HL-60/S4 (cell line): ENCODE measurements at regions not wholly inside any gene's neighbourhood (a gene's known extent, or its start where the extent isn't known, plus 50 kb on each side); places are given as distances from the start of the nearest gene placed in this dataset.

Source experiments
- in situ Hi-C: fragments of 300-500 bp; cut with MboI; formaldehyde crosslinking; loops from 2 replicates; pipeline ENCODE4 v1.14.3; 2022; ENCODE audit warnings: low sequenced_read_pairs

DNA sequence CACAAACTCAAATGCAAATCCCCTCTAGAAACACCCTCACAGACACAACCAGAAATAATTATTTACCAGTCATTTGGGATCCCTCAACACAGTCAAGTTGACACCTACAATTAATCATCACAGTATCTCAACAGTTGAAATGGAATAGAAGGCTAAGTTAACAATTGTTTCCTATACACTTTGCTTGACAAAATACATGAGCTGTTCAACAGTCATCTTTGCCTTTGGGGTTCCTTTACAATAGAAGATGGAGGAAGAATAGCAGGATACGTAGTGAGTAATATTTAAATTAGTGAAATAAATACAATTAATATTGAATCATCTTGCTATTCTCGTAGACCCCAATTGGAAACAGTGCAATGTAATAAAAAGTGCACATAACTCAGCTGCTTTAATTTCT, 487.3 kb upstream of the ADAMTS5 start:
- in situ Hi-C loops = no loop called here

DNA sequence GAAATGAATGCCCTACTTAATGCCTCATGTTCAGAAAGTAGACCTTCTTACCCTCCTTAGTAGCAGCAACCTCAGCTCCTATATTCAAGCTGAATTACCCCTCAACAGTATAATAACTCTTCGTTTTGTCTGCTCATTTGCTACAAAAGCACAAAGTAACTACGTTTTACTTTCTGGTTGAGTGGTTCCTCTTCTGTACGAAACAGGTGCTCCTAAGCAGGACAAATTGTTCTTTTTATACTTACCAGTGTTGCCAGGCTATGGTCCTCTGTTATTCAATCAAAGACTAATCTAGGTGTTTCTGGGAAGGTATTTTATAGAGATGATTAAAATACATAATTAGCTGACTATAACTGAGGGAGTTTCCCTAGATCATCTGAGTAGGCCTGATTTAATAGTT, 484.2 kb upstream of the ADAMTS5 start:
- in situ Hi-C loops = no loop called here

DNA sequence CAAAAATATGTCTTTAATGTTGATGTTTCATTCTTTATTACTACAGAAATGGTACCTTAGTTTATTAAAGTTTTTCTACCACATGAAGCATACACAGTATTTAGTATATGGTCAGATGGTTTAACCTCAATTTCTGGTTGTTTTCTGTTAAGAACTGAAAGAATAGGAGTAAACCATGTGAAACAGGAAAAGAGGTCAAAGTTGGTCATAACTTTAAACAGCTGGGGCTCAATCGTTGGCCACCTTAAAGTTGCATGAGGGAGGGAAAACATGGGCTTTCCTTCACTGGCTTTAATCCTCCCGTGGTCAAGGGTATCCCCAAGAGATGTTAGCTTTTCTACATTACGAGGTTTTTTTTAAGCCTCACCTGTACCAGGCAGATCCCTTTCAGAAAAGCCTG, 483.3 kb upstream of the ADAMTS5 start:
- in situ Hi-C loops = no loop called here

- in situ Hi-C loops = no loop called here
Measured at GRCh38 chr21:27448960-27449359, 482.1 kb upstream of the ADAMTS5 start.

DNA sequence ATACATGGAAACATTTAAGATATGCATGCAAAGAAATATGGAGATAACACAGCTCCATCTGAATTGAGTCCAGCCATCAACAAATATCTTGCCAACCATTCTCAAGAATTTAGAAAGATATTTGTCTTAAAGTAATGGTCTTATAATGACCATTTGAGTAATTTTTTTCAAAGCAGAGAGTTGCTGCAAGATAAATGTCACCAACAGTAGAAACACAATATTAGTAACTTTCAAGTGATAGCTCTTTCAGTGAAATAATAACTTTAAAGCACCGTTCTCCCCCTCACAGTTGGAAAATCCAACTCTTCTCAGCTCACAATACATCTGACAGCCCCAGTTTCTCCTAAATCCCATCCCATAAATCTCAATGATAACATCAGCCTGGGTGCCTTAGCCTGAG, 481.0 kb upstream of the ADAMTS5 start:
- in situ Hi-C loops = no loop called here

DNA sequence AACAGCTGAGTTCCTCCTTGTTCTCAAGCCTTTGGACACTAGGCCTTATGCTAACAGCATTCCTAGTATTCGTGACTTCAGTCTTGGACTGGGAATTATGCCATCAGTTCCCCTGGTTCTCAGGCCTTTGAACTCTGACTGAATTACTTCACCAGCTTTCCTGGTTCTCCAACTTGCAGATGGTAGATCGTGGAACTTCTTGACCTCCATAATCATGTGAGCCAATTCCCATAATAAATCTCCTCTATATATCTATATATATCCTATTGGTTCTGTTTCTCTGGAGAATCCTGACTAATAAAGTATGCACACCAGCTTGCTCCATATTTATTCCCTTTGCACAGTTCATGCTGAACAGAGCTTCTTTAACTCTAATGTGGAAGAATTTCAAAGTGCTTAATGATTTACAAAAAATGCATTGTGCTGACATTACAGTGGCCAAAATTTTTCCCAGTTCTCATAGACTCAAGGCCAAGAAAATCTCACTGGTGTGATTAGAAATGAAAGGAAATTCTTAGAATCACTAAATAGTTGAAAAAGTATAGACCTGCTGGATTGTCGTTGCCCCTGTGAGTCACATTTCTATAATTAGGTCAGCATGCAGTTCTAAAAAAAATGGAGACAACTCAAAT, 462.9 kb upstream of the ADAMTS5 start:
- in situ Hi-C loops = no loop called here

GRCh38 chr21:27426196-27426595, 459.3 kb upstream of the ADAMTS5 start:
- in situ Hi-C loops = no loop called here

GRCh38 chr21:27425574-27425973, 458.7 kb upstream of the ADAMTS5 start:
- in situ Hi-C loops = no loop called here

DNA sequence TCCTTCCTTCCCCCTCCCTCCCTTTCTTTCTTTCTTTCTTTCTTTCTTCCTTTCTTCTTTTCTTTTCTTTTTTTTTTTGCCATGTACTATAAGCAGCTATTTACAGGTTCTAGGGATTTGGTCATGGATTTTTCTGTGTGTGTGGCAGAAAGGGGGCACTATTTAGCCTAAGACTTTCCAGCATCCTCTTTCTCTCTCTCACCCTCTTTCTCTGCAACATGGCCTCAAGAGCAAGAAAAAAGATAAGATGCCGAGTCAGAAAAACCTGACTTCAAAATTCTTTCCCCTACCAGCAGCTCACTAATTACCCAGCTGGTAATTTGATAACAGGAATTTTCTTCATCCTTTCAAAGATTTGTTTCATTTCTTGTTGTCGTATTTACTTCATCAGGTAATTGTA, 458.3 kb upstream of the ADAMTS5 start:
- in situ Hi-C loops = no loop called here

GRCh38 chr21:27424601-27425000, 457.7 kb upstream of the ADAMTS5 start:
- in situ Hi-C loops = no loop called here

- in situ Hi-C loops = no loop called here
Measured at GRCh38 chr21:27423906-27424595, 457.2 kb upstream of the ADAMTS5 start.

GRCh38 chr21:27423038-27423437, 456.1 kb upstream of the ADAMTS5 start:
- in situ Hi-C loops = no loop called here

DNA sequence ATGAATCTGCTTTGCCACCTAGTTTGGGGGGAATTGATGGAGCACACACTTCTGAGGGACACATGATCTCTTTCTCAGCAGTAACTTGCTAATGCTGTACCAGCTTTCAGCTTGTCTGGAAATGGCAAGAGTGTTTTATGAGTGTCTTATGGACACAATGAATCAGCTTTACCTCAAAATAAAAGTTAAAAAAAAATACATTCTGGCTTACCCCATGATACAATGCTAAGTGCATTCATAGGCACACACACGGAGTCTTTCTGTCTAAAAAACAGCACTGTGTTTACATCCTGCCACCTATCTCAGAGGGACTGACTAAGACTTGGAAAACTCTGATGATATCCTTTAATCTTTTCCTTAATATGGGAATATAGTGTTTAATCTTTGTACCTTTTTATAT, 455.5 kb upstream of the ADAMTS5 start:
- in situ Hi-C loops = no loop called here

GRCh38 chr21:27421654-27422053, 454.8 kb upstream of the ADAMTS5 start:
- in situ Hi-C loops = no loop called here

DNA sequence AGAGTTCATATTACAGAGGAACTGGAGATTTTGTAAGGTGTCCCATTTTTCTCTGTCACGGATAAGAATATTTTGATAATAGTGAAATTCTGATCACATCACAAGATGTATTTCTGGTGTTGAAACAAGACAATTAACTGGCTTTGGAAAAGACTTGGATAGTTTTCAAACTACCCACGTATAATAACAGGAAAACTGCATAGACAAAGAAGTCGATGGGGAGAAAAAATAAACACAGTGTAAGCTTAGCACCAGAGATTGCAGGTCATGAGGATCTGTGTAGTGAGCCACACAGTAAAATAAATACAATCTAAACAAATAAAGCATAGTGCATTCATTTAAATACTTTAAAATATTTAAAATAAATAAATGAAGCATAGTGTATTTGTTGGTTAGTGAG, 452.3 kb upstream of the ADAMTS5 start:
- in situ Hi-C loops = no loop called here

GRCh38 chr21:27418346-27418745, 451.5 kb upstream of the ADAMTS5 start:
- in situ Hi-C loops = no loop called here

GRCh38 chr21:27412530-27412929, 445.6 kb upstream of the ADAMTS5 start:
- in situ Hi-C loops = no loop called here

GRCh38 chr21:27408826-27409225, 441.9 kb upstream of the ADAMTS5 start:
- in situ Hi-C loops = no loop called here

GRCh38 chr21:27407271-27407670, 440.4 kb upstream of the ADAMTS5 start:
- in situ Hi-C loops = no loop called here

DNA sequence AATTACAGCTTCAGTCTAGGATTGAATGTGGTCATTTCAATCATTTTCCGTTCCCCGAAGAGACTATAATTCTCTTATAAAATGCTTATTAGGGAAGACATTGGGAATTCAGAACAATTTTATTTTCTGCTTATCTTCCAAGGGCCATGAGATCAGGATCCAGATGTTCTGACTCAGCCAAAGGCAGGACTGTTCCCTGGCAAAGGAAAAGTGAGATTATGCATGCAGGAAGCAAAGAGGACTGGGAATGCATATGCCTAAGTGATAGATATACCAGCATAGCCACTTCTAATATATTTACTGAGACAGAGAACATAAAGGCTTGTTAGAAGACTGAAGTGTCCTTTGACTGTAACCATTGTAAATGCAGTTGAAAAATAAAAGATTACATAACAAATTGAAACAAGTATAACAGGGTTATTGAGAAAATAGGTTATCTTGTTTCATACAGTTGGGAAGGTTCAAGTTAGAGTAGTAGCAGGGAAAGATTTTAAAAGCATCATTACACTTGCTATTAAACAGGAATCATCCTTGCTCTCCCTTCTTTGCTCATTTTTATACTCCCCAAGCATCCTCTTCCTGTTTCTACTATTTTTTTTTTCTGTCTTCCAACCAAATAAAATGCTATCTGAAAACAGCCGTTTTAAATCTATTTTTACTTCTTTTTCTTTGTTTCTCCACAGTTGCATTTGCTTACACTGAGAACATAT, 439.6 kb upstream of the ADAMTS5 start:
- in situ Hi-C loops = no loop called here

- in situ Hi-C loops = no loop called here
Measured at GRCh38 chr21:27403011-27403410, 436.1 kb upstream of the ADAMTS5 start.

GRCh38 chr21:27400045-27400444, 433.2 kb upstream of the ADAMTS5 start:
- in situ Hi-C loops = no loop called here
